B cell (primary cell): ENCODE measurements at regions not wholly inside any gene's neighbourhood (a gene's known extent, or its start where the extent isn't known, plus 50 kb on each side); places are given as distances from the start of the nearest gene placed in this dataset.

Experiments
- CTCF ChIP-seq: fragments of 200-600 bp; IDR thresholded peaks from one replicate; pipeline ENCODE4 v1.8.0; 2022; ENCODE audit warnings: antibody characterized with exemption, mild to moderate bottlenecking
- EZH2 ChIP-seq: IDR thresholded peaks from 2 replicates; pipeline ENCODE4 v1.6.1; 2012; ENCODE audit warnings: borderline replicate concordance, low read depth, mild to moderate bottlenecking, moderate library complexity, low read length; ENCODE audit not compliant: insufficient read depth, poor library complexity, severe bottlenecking

GRCh38 chr4:55251342-55251741 is 94.7 kb upstream of the SRD5A3 start:
- TF ChIP-seq CTCF (no peak), EZH2 (no peak)
